Small intestine (tissue), 7 donors: ENCODE measurements at regions not wholly inside any gene's neighbourhood (a gene's known extent, or its start where the extent isn't known, plus 50 kb on each side); places are given as distances from the start of the nearest gene placed in this dataset.
"Not testable (repeated sequence)": the region's sequence is repeated elsewhere in the genome, so short reads cannot be mapped to it uniquely, and the experiment has no call there.

Source experiments
- DNase-seq, 2 donors: peaks; one replicate each; pipeline versions ENCODE4 v3.0.0 to v3.0.0-alpha.2; 2013
- FAIRE-seq: peaks from 2 replicates; lab custom pipeline; 2012; peaks lifted over from hg19 to GRCh38; lab: Jason Lieb, UNC
- H3K27ac ChIP-seq, 3 donors: one replicate each; pipeline ENCODE4 v1.5.1; 2013; ENCODE audit warnings: low read length in 2 of 3, mild to moderate bottlenecking in 2 of 3, control low read depth in 1 of 3, inconsistent platforms in 1 of 3, low read depth in 1 of 3, moderate library complexity in 1 of 3
- H3K27me3 ChIP-seq, 3 donors: one replicate each; pipeline ENCODE4 v1.6.1; 2013; ENCODE audit warnings: low read length in 3 of 3, inconsistent platforms in 1 of 3; ENCODE audit not compliant: control insufficient read depth in 3 of 3, insufficient read depth in 3 of 3
- H3K36me3 ChIP-seq, 3 donors: one replicate each; pipeline ENCODE4 v1.6.1; 2013; ENCODE audit warnings: low read length in 3 of 3, inconsistent platforms in 1 of 3, low read depth in 1 of 3, mild to moderate bottlenecking in 1 of 3, moderate library complexity in 1 of 3; ENCODE audit not compliant: control insufficient read depth in 3 of 3, insufficient read depth in 2 of 3
- H3K4me1 ChIP-seq, 3 donors: one replicate each; pipeline ENCODE4 v1.6.1; 2013; ENCODE audit warnings: low read length in 2 of 3, inconsistent platforms in 1 of 3, low read depth in 1 of 3, mild to moderate bottlenecking in 1 of 3, moderate library complexity in 1 of 3; ENCODE audit not compliant: control insufficient read depth in 3 of 3, insufficient read depth in 2 of 3
- H3K4me3 ChIP-seq, 3 donors: one replicate each; pipeline ENCODE4 v1.5.1; 2013; ENCODE audit warnings: low read length in 3 of 3, control low read depth in 1 of 3, inconsistent platforms in 1 of 3, low read depth in 1 of 3, mild to moderate bottlenecking in 1 of 3, moderate library complexity in 1 of 3
- H3K9me3 ChIP-seq, 2 donors: one replicate each; pipeline ENCODE4 v1.6.1; 2013; ENCODE audit warnings: low read depth in 1 of 2, low read length in 1 of 2; ENCODE audit not compliant: control insufficient read depth in 2 of 2, insufficient read depth in 1 of 2
- WGBS, 3 donors: extraction: QIAGEN DNeasy Blood & Tissue Kit; methylation state at CpG; one replicate each; pipeline ENCODE4 v1.1.7; 2013; 5-methylcytosine and 5-hydroxymethylcytosine counted together
- donor health status: healthy with polysubstance abuse.
- donor health status: control.
- donor health status: control.
- donor health status: Bipolar disorder and iron deficiency.
- donor health status: healthy.

GRCh38 chr1:56095696-56096665 is 483.4 kb downstream of the PLPP3 start:
- Histone ChIP-seq H3K4me3 (no peak overlapping the region), H3K4me1 (no peaks in the 10 kb centered on the region), H3K9me3 (no peaks in the 10 kb centered on the region), H3K27ac (no peak overlapping the region), H3K36me3 (no peaks in the 10 kb centered on the region), H3K27me3 (no peaks in the 10 kb centered on the region)
- WGBS, 3 donors, result 79 to 81% (median 80%) methylated on average over 5 of the region's 5 CpGs
- FAIRE-seq (no peak), DNase-seq (no peak)

- FAIRE-seq (no peak), DNase-seq (no peak)
- 74 to 78% (median 75%) methylated on average over 3 of the region's 3 CpGs for WGBS, 3 donors
- Histone ChIP-seq H3K36me3 (no peaks in the 10 kb centered on the region), H3K4me1 (no peaks in the 10 kb centered on the region), H3K4me3 (no peak overlapping the region), H3K27ac (no peak overlapping the region), H3K9me3 (no peaks in the 10 kb centered on the region), H3K27me3 (no peaks in the 10 kb centered on the region)
Observed at GRCh38 chr1:56094168-56094567, 485.2 kb downstream of the PLPP3 start.

GRCh38 chr1:56092684-56093570 is 486.4 kb downstream of the PLPP3 start:
- DNase-seq (no peak), FAIRE-seq (no peak)
- no peaks in the 10 kb centered on the region for H3K36me3 ChIP-seq
- H3K27me3 ChIP-seq, result no peaks in the 10 kb centered on the region
- no peaks in the 10 kb centered on the region for H3K4me1 ChIP-seq
- H3K27ac ChIP-seq, result no peak overlapping the region
- 52 to 77% (median 64%) methylated on average over 2 of the region's 2 CpGs for WGBS, 3 donors
- H3K4me3 ChIP-seq, result no peak overlapping the region
- peaks cover 0 to 4% of the 10 kb centered on the region in 2 donors for H3K9me3 ChIP-seq

GRCh38 chr1:56089826-56090225 is 489.5 kb downstream of the PLPP3 start:
- 82 to 89% (median 83%) methylated on average over 15 to 17 of the region's 17 CpGs for WGBS, 3 donors
- H3K4me3 ChIP-seq, DNase-seq, H3K4me1 ChIP-seq, FAIRE-seq, H3K27ac ChIP-seq, H3K36me3 ChIP-seq, H3K9me3 ChIP-seq, H3K27me3 ChIP-seq: not testable (repeated sequence)

- no peak for DNase-seq
- H3K9me3 ChIP-seq, result peaks cover 0 to 4% of the 10 kb centered on the region in 2 donors
- no peak overlapping the region for H3K4me3 ChIP-seq
- WGBS, 3 donors, result 81 to 86% (median 84%) methylated on average over 1 of the region's 1 CpG
- H3K36me3 ChIP-seq, result no peaks in the 10 kb centered on the region
- no peak for FAIRE-seq
- H3K27ac ChIP-seq, result no peak overlapping the region
- no peaks in the 10 kb centered on the region for H3K4me1 ChIP-seq
- no peaks in the 10 kb centered on the region for H3K27me3 ChIP-seq
Observed at GRCh38 chr1:56084246-56084645, 495.1 kb downstream of the PLPP3 start.

GRCh38 chr1:56081736-56082135 is 497.6 kb downstream of the PLPP3 start:
- no peaks in the 10 kb centered on the region for H3K27me3 ChIP-seq
- H3K4me1 ChIP-seq, result no peaks in the 10 kb centered on the region
- FAIRE-seq, result no peak
- no peak overlapping the region for H3K4me3 ChIP-seq
- no peaks in the 10 kb centered on the region for H3K36me3 ChIP-seq
- WGBS, 3 donors, result 60 to 68% (median 66%) methylated on average over 2 of the region's 2 CpGs
- no peak for DNase-seq
- no peaks in the 10 kb centered on the region for H3K9me3 ChIP-seq
- H3K27ac ChIP-seq, result no peak overlapping the region

GRCh38 chr1:56081173-56081572 is 498.2 kb downstream of the PLPP3 start:
- DNase-seq (no peak), FAIRE-seq (no peak)
- WGBS, 3 donors, result 55 to 81% (median 79%) methylated on average over 5 of the region's 5 CpGs

GRCh38 chr1:56080123-56080522 is 499.2 kb downstream of the PLPP3 start:
- H3K9me3 ChIP-seq, result peaks cover 0 to 2% of the 10 kb centered on the region in 2 donors
- no peaks in the 10 kb centered on the region for H3K27me3 ChIP-seq
- WGBS, 3 donors, result 78 to 89% (median 88%) methylated on average over 5 of the region's 5 CpGs
- no peak overlapping the region for H3K4me3 ChIP-seq
- no peaks in the 10 kb centered on the region for H3K36me3 ChIP-seq
- FAIRE-seq, result no peak
- no peak for DNase-seq
- no peaks in the 10 kb centered on the region for H3K4me1 ChIP-seq
- H3K27ac ChIP-seq, result no peak overlapping the region

More at GRCh38 chr1:56081173-56081572, 498.2 kb downstream of the PLPP3 start:
- Histone ChIP-seq H3K36me3 (no peaks in the 10 kb centered on the region), H3K9me3 (peaks cover 0 to 2% of the 10 kb centered on the region in 2 donors), H3K4me3 (no peak overlapping the region), H3K27ac (no peak overlapping the region), H3K27me3 (no peaks in the 10 kb centered on the region), H3K4me1 (no peaks in the 10 kb centered on the region)
